ENCODE measurements at regions not wholly inside any gene's neighbourhood (a gene's known extent, or its start where the extent isn't known, plus 50 kb on each side); places are given as distances from the start of the nearest gene placed in this dataset.

DNA sequence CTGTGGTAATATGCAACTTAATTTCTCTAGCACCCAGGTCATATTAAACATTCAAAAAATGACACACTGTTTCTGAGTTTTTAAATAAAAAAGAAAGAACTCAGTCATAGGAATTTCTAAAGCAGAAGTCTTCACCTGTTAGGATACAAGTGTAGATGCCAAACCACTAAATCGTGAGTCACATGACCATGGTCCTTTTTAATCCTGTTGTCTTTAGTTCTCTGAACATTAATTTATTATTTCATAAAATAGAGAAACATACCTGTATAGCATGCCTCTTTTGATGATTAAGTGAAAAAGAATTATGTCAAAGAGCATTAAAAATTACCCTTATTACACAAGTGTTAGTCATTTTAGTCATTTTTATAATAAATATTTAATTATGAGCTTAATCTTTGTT is 398.8 kb downstream of the CCDC85A start:
- TF ChIP-seq POLR2A (IDR thresholded peaks at IDR 0.05) (no peak), EP300 (IDR thresholded peaks at IDR 0.05) (no peak)
- TF ChIP-seq, protein P1, sequence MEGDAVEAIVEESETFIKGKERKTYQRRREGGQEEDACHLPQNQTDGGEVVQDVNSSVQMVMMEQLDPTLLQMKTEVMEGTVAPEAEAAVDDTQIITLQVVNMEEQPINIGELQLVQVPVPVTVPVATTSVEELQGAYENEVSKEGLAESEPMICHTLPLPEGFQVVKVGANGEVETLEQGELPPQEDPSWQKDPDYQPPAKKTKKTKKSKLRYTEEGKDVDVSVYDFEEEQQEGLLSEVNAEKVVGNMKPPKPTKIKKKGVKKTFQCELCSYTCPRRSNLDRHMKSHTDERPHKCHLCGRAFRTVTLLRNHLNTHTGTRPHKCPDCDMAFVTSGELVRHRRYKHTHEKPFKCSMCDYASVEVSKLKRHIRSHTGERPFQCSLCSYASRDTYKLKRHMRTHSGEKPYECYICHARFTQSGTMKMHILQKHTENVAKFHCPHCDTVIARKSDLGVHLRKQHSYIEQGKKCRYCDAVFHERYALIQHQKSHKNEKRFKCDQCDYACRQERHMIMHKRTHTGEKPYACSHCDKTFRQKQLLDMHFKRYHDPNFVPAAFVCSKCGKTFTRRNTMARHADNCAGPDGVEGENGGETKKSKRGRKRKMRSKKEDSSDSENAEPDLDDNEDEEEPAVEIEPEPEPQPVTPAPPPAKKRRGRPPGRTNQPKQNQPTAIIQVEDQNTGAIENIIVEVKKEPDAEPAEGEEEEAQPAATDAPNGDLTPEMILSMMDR (IDR thresholded peaks at IDR 0.05), result no peak

Data from tibial nerve (tissue), 4 donors.